MCF 10A (cell line): ENCODE measurements at regions not wholly inside any gene's neighbourhood (a gene's known extent, or its start where the extent isn't known, plus 50 kb on each side); places are given as distances from the start of the nearest gene placed in this dataset.

Experiments used
- BruUV-seq: library from RNA; stranded (reverse); fragments of 400-500 nt; replicated peaks from 2 replicates; lab custom pipeline; 2021; lab: Mats Ljungman, UMichigan
- CTCF ChIA-PET: fragments of 300-600 bp; sonication (Branson Sonifier 250); formaldehyde crosslinking; extraction: SDS; loops from one replicate; lab custom pipeline; 2021; ENCODE audit warnings: antibody characterized with exemption, inconsistent platforms; lab: Yijun Ruan, JAX
- POLR2A ChIA-PET: fragments of 300-600, 350-650 bp; sonication (Branson Sonifier 250); formaldehyde crosslinking; extraction: SDS; loops from one replicate; lab custom pipeline; 2020; ENCODE audit warnings: antibody characterized with exemption, inconsistent platforms; lab: Yijun Ruan, JAX
- DNase-seq: peaks from one replicate; pipeline ENCODE4 v3.0.0-alpha.2; 2018; ENCODE audit not compliant: unreplicated experiment
- H3K27ac Mint-ChIP-seq: one replicate; pipeline ENCODE4 v1.8.0; 2022; ENCODE audit warnings: mild to moderate bottlenecking, low read depth, mixed read lengths; ENCODE audit not compliant: unreplicated experiment
- H3K27me3 Mint-ChIP-seq: one replicate; pipeline ENCODE4 v1.8.0; 2022; ENCODE audit warnings: mixed read lengths; ENCODE audit not compliant: insufficient read depth, unreplicated experiment
- H3K36me3 Mint-ChIP-seq: one replicate; pipeline ENCODE4 v1.8.0; 2022; ENCODE audit warnings: mild to moderate bottlenecking, moderate library complexity, mixed read lengths; ENCODE audit not compliant: insufficient read depth, unreplicated experiment
- H3K4me1 Mint-ChIP-seq: one replicate; pipeline ENCODE4 v1.8.0; 2022; ENCODE audit warnings: mixed read lengths; ENCODE audit not compliant: insufficient read depth, unreplicated experiment
- H3K4me3 Mint-ChIP-seq: one replicate; pipeline ENCODE4 v1.8.0; 2022; ENCODE audit warnings: mild to moderate bottlenecking, moderate library complexity, mixed read lengths; ENCODE audit not compliant: unreplicated experiment
- H3K9me3 Mint-ChIP-seq: one replicate; pipeline ENCODE4 v1.8.0; 2022; ENCODE audit warnings: mixed read lengths; ENCODE audit not compliant: unreplicated experiment
- intact Hi-C: fragments of 100-400 bp; cut with micrococcal nuclease; formaldehyde crosslinking; loops from 2 replicates; pipeline ENCODE4 v1.14.1; 2022
- TF ChIP-seq, protein P1 (sequence below): fragments of 200-600 bp; IDR thresholded peaks from one replicate; pipeline ENCODE4 v1.8.0; 2022; ENCODE audit warnings: antibody characterized with exemption, mild to moderate bottlenecking; ENCODE audit not compliant: unreplicated experiment

DNA sequence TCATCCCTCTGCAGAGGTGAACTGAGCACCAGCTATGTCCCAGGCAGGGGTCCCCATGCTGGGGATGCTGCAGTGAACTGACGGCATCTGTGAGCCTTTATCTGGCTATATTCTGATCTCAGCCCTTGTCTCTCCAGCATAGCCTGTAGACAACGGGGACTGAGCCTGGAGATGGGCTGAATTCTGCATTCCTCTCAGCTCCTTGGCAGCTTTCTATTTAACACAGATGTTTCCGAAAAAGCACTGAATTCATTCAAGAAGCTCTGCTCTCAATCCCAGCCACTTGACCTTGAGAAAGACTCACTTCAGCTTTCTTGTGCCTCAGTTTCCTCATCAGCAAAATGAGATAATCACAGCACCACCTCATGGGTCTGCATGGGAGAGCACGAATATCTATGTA, 204.4 kb upstream of the PMEPA1 start:
- intact Hi-C loops, result no loop called here
- POLR2A ChIA-PET, result no interaction called here
- Mint-ChIP-seq H3K27me3 (peaks cover 66% of the 10 kb centered on the region), H3K9me3 (no peaks in the 10 kb centered on the region), H3K4me3 (no peak overlapping the region), H3K36me3 (no peaks in the 10 kb centered on the region), H3K4me1 (no peaks in the 10 kb centered on the region), H3K27ac (no peak overlapping the region)
- CTCF ChIA-PET, result interaction anchor here (0.6 kb wide), 1 partner anchor 22 kb away, joined by 3 read pairs; no protein-coding TSS in a partner anchor
- no TSS peak for BruUV-seq
- no peak for DNase-seq
- TF ChIP-seq, protein P1, sequence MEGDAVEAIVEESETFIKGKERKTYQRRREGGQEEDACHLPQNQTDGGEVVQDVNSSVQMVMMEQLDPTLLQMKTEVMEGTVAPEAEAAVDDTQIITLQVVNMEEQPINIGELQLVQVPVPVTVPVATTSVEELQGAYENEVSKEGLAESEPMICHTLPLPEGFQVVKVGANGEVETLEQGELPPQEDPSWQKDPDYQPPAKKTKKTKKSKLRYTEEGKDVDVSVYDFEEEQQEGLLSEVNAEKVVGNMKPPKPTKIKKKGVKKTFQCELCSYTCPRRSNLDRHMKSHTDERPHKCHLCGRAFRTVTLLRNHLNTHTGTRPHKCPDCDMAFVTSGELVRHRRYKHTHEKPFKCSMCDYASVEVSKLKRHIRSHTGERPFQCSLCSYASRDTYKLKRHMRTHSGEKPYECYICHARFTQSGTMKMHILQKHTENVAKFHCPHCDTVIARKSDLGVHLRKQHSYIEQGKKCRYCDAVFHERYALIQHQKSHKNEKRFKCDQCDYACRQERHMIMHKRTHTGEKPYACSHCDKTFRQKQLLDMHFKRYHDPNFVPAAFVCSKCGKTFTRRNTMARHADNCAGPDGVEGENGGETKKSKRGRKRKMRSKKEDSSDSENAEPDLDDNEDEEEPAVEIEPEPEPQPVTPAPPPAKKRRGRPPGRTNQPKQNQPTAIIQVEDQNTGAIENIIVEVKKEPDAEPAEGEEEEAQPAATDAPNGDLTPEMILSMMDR, result no peak

DNA sequence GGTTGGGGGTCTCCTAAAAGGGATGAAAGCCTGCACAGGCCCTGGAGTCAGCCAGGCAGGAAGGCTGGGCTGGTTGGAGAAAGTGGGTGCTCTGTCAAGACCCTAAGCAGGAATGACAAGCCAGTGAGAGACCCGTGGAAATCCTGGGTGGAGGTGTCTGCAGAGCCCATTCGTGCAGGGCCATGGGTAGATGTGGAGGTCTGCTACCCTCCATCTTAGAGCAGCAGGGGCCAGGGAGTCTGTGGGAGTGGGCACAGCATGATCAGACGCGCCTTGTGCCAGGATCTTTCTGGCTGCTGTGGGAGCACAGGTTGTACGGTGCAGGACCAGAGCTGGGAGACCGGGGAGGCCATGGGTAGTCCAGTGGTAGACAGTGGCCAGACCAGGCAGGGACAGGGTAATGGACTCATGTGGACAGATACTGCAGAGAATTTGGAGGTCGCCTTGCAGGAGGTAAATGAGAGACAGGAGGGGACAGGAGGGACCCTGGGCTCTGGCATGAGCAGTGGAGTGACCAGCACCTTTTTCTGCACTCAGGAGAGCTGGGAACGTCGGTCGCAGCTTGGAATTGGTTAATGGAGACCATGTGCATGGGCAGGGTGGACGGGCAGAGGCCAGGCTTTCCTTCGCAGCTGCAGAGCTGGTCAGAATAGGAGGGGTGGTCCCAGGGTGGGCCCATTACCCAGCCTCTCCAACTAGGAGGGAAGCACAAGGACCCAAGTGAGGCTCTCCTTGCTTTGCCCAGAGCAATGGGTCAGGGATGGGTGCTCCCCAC, 203.5 kb upstream of the PMEPA1 start:
- intact Hi-C loops, result no loop called here
- TF ChIP-seq, protein P1, result no peak
- H3K27me3 Mint-ChIP-seq, result peaks cover 62% of the 10 kb centered on the region
- CTCF ChIA-PET, result no interaction called here
- H3K36me3 Mint-ChIP-seq, result no peaks in the 10 kb centered on the region
- H3K4me1 Mint-ChIP-seq, result no peaks in the 10 kb centered on the region
- no TSS peak for BruUV-seq
- no peaks in the 10 kb centered on the region for H3K9me3 Mint-ChIP-seq
- no peak overlapping the region for H3K27ac Mint-ChIP-seq
- POLR2A ChIA-PET, result no interaction called here
- H3K4me3 Mint-ChIP-seq, result no peak overlapping the region
- DNase-seq, result no peak

DNA sequence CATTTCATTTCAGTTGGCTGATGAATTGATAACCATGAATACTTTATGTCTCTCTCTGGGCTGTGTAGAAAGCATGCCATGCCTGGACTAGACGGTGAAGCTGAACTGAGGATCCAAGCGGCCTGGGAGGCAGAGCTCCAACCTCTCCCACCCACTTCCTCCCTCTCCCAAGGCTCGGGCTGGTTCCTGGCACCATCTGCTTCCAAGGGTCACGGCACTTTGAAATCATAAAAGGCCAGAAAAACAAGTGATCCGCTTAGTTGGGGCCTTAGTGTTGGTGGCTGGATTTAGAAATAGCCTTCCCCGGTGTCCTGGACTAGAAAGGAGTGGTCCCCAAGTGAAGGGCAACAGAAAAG, 202.4 kb upstream of the PMEPA1 start:
- Mint-ChIP-seq H3K4me1 (no peaks in the 10 kb centered on the region), H3K9me3 (no peaks in the 10 kb centered on the region), H3K36me3 (no peaks in the 10 kb centered on the region), H3K27me3 (peaks cover 51% of the 10 kb centered on the region), H3K4me3 (no peak overlapping the region), H3K27ac (no peak overlapping the region)
- intact Hi-C loops, result no loop called here
- no TSS peak for BruUV-seq
- CTCF ChIA-PET, result interaction anchor here (0.6 kb wide), 1 partner anchor 213 kb away, joined by 3 read pairs; no protein-coding TSS in a partner anchor
- TF ChIP-seq, protein P1, result no peak
- POLR2A ChIA-PET, result no interaction called here
- DNase-seq, result no peak

DNA sequence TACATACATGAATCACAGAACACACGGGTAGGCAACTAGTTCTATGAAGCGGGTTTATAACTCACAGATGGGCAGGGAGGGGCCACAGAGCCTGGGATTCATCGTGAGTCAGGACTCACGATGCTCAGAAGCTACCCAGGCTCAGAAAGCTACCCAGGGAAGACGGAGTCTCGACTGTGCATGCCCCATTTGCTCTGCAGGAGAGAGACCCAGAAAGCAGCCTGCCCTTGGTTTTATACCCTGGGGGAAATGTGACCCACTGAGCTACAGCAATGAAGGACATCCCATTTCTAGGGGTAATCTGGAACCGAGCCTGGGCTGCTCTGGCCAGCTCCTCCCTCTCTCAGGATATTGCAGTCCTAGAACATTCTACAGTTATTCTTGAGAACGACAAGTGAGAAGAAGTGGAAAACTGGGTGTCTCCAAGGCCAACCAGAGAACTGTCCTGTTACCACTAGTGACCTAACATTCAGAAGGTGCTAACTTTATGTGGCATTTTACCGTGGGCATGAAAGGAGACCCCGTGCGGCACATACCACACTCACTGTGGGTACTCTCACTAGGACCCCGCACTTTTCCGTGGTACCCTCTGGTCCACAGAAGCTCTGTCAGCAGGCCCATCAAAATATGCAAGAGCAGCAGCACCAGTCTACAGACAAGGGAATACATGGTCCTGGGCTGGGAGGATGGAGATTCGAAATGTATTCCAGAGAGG, 201.9 kb upstream of the PMEPA1 start:
- TF ChIP-seq, protein P1, result no peak
- intact Hi-C loops, result no loop called here
- no TSS peak for BruUV-seq
- ChIA-PET CTCF (interaction anchor here (0.6 kb wide), 2 partner anchors 67 to 213 kb away, joined by 3 to 4 read pairs; no protein-coding TSS in a partner anchor), POLR2A (no interaction called here)
- no peaks in the 10 kb centered on the region for H3K4me1 Mint-ChIP-seq
- no peaks in the 10 kb centered on the region for H3K36me3 Mint-ChIP-seq
- no peaks in the 10 kb centered on the region for H3K9me3 Mint-ChIP-seq
- no peak for DNase-seq
- H3K4me3 Mint-ChIP-seq, result no peak overlapping the region
- no peak overlapping the region for H3K27ac Mint-ChIP-seq
- H3K27me3 Mint-ChIP-seq, result peaks cover 47% of the 10 kb centered on the region
